Coronary artery (tissue), 2 donors: ENCODE measurements at regions not wholly inside any gene's neighbourhood (a gene's known extent, or its start where the extent isn't known, plus 50 kb on each side); places are given as distances from the start of the nearest gene placed in this dataset.

Source experiments
- DNase-seq: peaks from one replicate; pipeline ENCODE4 v3.0.0-alpha.2; 2017; ENCODE audit warnings: low spot score
- H3K27ac ChIP-seq, 2 donors: fragments of 200-600 bp; sonication (generic); one replicate each; pipeline ENCODE4 v1.5.1; 2016 to 2019
- H3K4me3 ChIP-seq: fragments of 200-600 bp; sonication (generic); 2 replicates; pipeline ENCODE4 v1.5.1; 2016; ENCODE audit warnings: mild to moderate bottlenecking, moderate library complexity
- TF ChIP-seq, protein P1 (sequence below): fragments of 200-600 bp; sonication (generic); IDR thresholded peaks from one replicate; pipeline ENCODE4 v1.5.1; 2019; ENCODE audit warnings: antibody characterized with exemption

DNA sequence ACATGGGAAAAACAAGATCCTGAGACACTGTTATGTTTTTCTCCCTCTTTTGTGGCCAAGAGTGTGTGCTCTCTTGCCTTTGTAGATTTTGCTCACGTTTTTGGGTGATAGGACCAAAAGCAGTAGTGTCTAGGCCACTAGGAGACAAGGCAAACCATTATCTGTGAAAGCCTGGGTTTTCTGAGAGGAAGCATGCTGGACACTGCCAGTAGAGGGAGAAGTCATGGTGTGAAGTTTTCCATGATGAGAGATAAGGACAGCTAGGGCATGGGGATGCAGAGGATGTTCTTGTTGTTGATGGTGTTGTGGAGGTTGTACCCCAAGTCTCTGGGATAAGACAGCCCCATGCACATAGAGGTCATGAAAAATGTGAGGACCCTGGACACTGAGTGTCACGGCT, 285.3 kb downstream of the SOX11 start:
- Histone ChIP-seq H3K4me3 (no peak overlapping the region), H3K27ac (no peak overlapping the region)
- DNase-seq: no peak
- TF ChIP-seq, protein P1, sequence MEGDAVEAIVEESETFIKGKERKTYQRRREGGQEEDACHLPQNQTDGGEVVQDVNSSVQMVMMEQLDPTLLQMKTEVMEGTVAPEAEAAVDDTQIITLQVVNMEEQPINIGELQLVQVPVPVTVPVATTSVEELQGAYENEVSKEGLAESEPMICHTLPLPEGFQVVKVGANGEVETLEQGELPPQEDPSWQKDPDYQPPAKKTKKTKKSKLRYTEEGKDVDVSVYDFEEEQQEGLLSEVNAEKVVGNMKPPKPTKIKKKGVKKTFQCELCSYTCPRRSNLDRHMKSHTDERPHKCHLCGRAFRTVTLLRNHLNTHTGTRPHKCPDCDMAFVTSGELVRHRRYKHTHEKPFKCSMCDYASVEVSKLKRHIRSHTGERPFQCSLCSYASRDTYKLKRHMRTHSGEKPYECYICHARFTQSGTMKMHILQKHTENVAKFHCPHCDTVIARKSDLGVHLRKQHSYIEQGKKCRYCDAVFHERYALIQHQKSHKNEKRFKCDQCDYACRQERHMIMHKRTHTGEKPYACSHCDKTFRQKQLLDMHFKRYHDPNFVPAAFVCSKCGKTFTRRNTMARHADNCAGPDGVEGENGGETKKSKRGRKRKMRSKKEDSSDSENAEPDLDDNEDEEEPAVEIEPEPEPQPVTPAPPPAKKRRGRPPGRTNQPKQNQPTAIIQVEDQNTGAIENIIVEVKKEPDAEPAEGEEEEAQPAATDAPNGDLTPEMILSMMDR: no peak

DNA sequence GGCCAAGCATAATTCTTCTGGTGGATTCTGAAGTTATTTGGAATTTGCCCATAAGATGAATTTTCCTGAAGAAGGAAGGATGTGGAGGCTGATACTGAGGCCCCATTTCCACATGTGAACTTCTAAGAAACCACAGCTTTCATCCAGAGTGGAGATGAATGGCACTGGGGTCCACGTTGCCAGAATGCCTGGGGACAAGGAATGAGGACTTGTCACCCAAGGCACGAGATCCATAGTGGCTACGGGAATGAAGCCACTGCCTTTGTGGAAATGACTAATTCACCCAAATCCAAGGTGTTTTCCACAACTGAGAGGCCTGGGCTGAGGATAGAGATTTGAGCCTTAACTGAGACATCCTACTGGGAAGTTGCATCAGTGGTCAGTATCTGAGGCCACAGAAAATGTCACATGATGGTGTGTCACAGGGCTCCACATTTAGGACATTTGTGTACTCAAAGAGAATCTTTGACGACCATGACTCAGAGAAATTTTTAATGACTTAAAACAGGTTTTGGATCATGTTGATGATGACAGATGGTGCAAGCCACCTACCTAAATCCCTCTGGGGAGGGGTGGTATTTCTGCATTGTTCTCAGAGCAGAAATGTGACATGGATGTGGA, 286.1 kb downstream of the SOX11 start:
- Histone ChIP-seq H3K4me3 (no peak overlapping the region), H3K27ac (no peak overlapping the region)
- DNase-seq: no peak
- TF ChIP-seq, protein P1: no peak

DNA sequence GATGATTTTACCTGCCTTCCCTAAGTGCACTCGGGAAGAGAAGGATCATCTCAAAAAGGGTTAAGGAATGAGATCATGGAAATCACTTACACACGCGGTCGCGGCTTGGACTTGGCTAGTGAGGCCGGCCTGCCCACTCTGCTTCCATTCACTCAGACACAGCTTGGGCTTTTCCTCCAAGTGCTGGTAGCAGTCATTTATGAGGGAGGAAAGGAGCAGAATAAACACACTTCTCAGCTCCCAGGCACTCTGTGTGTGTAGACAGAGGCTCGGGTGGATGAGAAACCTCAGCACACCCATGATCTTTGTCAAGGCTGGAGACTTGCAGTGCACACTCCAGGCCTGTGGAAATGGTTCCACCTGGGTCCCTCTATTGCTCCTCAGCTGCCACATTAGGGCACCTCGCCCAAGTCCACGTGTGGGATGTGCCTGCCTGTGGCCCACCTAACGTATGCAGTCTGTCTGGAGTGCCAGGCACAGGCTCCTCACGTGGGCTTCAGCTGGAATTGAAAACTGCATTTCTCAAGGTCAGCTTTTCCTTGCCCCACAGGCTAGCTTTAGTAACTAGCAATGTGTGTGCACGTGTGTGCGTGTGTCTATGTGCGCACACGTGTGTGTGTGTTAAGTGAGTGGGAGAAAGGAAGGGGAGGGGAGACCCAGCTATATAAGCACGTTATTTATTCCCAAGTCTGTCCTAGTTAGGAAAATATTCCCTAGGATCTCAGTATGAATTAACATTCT, 288.4 kb downstream of the SOX11 start:
- Histone ChIP-seq H3K4me3 (no peak overlapping the region), H3K27ac (no peak overlapping the region)
- TF ChIP-seq, protein P1: no peak
- no peak for DNase-seq

DNA sequence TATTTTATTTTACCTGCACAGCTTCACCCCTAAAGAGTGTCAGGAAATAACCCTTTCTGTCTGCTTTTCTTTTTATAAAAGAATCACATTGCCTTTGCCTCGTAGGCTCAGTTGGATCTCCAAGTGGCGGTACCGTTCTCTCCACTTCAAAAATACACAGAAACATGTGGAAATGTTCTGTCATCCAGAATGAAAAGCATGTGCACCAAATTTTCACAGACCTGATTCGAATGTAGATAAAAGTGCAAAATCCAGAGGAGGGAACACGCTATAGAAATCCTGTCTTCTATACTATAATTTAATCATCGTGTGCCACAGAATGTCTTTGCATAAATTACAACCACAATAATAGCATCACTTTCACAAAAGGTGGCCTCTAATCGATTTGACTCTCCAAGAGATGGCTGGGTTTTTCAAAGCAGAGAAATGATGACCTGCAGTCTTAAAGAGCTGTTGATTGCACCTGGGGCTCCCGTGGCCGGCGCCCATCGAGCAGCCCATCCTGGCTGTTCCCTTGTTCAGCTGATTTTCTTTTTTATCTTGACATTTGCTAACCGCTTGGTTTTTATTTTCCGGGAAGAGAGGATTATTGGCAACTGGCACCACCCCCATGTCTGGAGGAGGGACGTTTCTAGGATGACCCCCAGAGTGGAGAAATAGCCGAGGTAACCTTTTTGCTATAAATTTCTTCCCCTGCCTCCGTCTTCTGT, 290.2 kb downstream of the SOX11 start:
- TF ChIP-seq, protein P1: no peak
- Histone ChIP-seq H3K4me3 (no peak overlapping the region), H3K27ac (no peak overlapping the region)
- DNase-seq: no peak

DNA sequence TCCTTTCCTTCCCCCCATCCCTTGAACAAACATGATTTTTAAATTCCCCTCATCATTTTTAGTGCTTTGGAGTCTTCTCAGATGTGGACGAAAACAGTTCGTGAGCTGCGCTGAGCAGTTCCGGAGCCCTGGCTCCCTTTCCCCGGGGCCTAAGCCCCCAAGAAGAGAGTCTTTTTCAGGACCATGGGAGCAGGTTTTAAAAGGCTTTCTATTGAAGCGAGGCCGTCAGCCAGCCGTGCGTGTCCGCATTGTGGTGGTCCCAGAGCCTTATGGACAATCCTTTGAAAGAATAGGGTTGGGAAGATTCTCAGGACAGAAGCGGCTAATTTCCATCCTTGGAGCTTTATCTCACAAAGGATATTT, 290.7 kb downstream of the SOX11 start:
- no peak overlapping the region for H3K27ac ChIP-seq
- no peak for DNase-seq
- H3K4me3 ChIP-seq: no peak overlapping the region
- TF ChIP-seq, protein P1: no peak

DNA sequence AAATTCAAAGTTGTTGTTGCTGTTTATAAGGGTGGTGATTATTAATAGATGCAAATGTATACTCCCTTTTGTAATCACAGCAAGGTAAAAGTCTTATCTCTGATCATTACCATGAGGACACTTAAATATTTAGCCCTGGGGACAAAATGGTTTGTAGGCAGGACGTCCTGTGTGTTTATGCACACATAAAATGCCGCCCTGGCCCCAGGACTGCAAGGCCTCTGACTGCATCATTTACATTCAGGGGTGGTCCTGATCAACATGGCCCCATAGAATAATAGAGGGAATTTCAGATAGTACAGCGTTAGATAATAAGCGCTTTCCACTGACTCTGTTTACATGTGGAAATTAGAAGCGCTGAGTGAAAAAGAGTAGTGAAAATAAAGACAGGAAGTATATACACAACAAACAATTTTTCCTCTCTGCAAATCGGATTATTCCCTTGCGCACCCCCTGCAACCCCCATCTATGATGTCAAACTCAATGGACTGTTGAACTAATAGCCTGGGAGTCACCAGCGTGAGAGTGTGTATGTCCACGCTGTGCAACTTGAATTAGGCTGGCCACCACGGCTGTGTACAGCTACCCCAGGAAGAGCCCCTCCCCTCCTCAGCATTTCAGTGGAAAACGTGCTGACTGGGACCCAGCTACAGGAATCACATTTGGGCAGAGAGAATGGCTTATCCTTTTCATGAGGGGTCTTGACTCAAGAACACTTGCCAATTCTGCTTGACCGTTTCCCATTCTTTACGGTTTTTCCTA, 291.5 kb downstream of the SOX11 start:
- Histone ChIP-seq H3K27ac (no peak overlapping the region), H3K4me3 (no peak overlapping the region)
- TF ChIP-seq, protein P1: no peak
- no peak for DNase-seq
